ENCODE measurements at regions not wholly inside any gene's neighbourhood (a gene's known extent, or its start where the extent isn't known, plus 50 kb on each side); places are given as distances from the start of the nearest gene placed in this dataset.

DNA sequence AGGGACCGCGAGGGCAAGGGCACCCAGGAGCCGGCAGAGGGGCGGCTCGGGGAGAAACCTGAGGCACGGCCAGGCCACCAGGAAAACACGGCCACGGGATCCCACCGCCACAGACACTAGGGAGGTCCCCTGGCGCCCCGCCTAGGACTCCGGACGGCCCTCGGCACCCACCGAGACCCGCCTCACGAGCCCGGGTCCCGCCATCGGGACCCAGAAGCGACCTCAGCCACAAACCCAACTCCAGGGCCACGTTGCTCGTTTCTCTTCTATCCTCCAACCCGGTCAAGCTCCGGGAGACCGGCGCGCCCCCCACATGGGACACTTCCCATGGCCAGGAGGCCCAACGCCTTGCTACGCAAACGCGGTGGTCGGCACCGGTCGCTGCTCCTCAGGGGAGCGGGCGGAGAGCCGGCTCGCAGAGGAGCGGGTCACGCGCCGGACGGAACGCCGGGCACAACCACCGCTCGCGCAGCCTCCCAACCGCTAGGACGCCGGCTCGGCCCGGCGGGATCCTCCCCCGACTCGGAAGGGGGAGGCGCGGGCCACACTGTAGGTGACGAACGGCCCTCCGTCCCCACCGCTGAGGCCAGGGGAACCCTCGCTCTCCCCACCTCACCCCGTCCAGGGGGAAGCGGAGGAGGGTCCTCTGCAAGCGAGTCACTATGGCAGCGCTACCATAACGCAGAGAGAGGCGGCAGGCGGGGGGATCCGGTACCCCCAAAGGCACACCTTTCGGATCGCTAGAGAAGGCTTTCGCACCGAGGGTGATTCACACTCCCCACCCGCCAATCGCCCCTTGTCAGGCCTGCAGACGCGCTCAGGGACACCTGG is 1514.1 kb upstream of the DEFB115 start (continued):
- TF ChIP-seq MXI1 (IDR thresholded peaks at IDR 0.05; ENCODE audit: low read depth, low read length) (no peak), EHMT2 (IDR thresholded peaks at IDR 0.05) (no peak), FOXJ2 (tag; IDR thresholded peaks at IDR 0.05) (no peak), FOXP1 (CRISPR knock-in tag; IDR thresholded peaks at IDR 0.05) (no peak), MTF1 (CRISPR knock-in tag; IDR thresholded peaks at IDR 0.05; ENCODE audit: borderline replicate concordance) (no peak), TSC22D4 (tag; IDR thresholded peaks at IDR 0.05) (no peak), RBM22 (IDR thresholded peaks at IDR 0.05; ENCODE audit: low read depth, low read length, poor library complexity, severe bottlenecking) (no peak)
- TF ChIP-seq, protein P1, sequence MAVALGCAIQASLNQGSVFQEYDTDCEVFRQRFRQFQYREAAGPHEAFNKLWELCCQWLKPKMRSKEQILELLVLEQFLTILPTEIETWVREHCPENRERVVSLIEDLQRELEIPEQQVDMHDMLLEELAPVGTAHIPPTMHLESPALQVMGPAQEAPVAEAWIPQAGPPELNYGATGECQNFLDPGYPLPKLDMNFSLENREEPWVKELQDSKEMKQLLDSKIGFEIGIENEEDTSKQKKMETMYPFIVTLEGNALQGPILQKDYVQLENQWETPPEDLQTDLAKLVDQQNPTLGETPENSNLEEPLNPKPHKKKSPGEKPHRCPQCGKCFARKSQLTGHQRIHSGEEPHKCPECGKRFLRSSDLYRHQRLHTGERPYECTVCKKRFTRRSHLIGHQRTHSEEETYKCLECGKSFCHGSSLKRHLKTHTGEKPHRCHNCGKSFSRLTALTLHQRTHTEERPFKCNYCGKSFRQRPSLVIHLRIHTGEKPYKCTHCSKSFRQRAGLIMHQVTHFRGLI (CRISPR knock-in tag; IDR thresholded peaks at IDR 0.05), result no peak
- TF ChIP-seq, protein P2, sequence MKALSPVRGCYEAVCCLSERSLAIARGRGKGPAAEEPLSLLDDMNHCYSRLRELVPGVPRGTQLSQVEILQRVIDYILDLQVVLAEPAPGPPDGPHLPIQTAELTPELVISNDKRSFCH (CRISPR knock-in tag; IDR thresholded peaks at IDR 0.05), result no peak
- TF ChIP-seq, protein P2 (tag; IDR thresholded peaks at IDR 0.05), result no peak
- TF ChIP-seq, protein P3, sequence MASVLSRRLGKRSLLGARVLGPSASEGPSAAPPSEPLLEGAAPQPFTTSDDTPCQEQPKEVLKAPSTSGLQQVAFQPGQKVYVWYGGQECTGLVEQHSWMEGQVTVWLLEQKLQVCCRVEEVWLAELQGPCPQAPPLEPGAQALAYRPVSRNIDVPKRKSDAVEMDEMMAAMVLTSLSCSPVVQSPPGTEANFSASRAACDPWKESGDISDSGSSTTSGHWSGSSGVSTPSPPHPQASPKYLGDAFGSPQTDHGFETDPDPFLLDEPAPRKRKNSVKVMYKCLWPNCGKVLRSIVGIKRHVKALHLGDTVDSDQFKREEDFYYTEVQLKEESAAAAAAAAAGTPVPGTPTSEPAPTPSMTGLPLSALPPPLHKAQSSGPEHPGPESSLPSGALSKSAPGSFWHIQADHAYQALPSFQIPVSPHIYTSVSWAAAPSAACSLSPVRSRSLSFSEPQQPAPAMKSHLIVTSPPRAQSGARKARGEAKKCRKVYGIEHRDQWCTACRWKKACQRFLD (CRISPR knock-in tag; IDR thresholded peaks at IDR 0.05), result no peak
- TF ChIP-seq, protein P4, sequence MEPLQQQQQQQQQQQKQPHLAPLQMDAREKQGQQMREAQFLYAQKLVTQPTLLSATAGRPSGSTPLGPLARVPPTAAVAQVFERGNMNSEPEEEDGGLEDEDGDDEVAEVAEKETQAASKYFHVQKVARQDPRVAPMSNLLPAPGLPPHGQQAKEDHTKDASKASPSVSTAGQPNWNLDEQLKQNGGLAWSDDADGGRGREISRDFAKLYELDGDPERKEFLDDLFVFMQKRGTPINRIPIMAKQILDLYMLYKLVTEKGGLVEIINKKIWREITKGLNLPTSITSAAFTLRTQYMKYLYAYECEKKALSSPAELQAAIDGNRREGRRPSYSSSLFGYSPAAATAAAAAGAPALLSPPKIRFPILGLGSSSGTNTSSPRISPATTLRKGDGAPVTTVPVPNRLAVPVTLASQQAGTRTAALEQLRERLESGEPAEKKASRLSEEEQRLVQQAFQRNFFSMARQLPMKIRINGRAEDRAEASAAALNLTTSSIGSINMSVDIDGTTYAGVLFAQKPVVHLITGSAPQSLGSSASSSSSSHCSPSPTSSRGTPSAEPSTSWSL (CRISPR knock-in tag; IDR thresholded peaks at IDR 0.05; ENCODE audit: borderline replicate concordance), result no peak
- TF ChIP-seq, protein P5, sequence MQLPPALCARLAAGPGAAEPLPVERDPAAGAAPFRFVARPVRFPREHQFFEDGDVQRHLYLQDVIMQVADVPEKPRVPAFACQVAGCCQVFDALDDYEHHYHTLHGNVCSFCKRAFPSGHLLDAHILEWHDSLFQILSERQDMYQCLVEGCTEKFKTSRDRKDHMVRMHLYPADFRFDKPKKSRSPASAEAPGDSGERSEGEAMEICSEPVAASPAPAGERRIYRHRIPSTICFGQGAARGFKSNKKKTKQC (CRISPR knock-in tag; IDR thresholded peaks at IDR 0.05), result no peak
